OCI-LY1 (cell line): ENCODE measurements at regions not wholly inside any gene's neighbourhood (a gene's known extent, or its start where the extent isn't known, plus 50 kb on each side); places are given as distances from the start of the nearest gene placed in this dataset.

Source experiments
- H2AFZ ChIP-seq: fragments of 200-600 bp; sonication (generic), shearing (Covaris generic); 2 replicates; pipeline ENCODE4 v1.6.0; 2014; ENCODE audit warnings: antibody characterized with exemption, mild to moderate bottlenecking, low read length
- H3F3A ChIP-seq: fragments of 200-600 bp; sonication (generic), shearing (Covaris generic); 2 replicates; pipeline ENCODE4 v1.6.0; 2014; ENCODE audit warnings: mild to moderate bottlenecking, antibody characterized with exemption, low read length, moderate library complexity; ENCODE audit not compliant: insufficient read depth
- H3K27ac ChIP-seq: fragments of 200-600 bp; sonication (generic); 2 replicates; pipeline ENCODE4 v1.5.1; 2014; ENCODE audit warnings: low read length, mixed run types, mild to moderate bottlenecking, low read depth; ENCODE audit not compliant: poor library complexity, severe bottlenecking
- H3K27me3 ChIP-seq: fragments of 200-600 bp; sonication (generic); 2 replicates; pipeline ENCODE4 v1.6.0; 2014; ENCODE audit warnings: antibody characterized with exemption, mild to moderate bottlenecking, low read length, moderate library complexity; ENCODE audit not compliant: insufficient read depth
- H3K36me3 ChIP-seq: fragments of 200-600 bp; sonication (generic); 2 replicates; pipeline ENCODE4 v1.6.1; 2014; ENCODE audit warnings: mild to moderate bottlenecking, antibody characterized with exemption, low read length, moderate library complexity, mixed read lengths; ENCODE audit not compliant: insufficient read depth
- H3K4me1 ChIP-seq: fragments of 200-600 bp; sonication (generic); 2 replicates; pipeline ENCODE4 v1.5.1; 2014; ENCODE audit warnings: mild to moderate bottlenecking, low read length, moderate library complexity; ENCODE audit not compliant: insufficient read depth, severe bottlenecking
- H3K4me2 ChIP-seq: fragments of 200-600 bp; sonication (generic), shearing (Covaris generic); 2 replicates; pipeline ENCODE4 v1.6.1; 2014; ENCODE audit warnings: low read length
- H3K4me3 ChIP-seq: fragments of 200-600 bp; sonication (generic); 2 replicates; pipeline ENCODE4 v1.5.1; 2014; ENCODE audit warnings: low read length, low read depth, mild to moderate bottlenecking, mixed read lengths; ENCODE audit not compliant: poor library complexity, severe bottlenecking
- H3K79me2 ChIP-seq: fragments of 200-600 bp; shearing (Covaris generic); 2 replicates; pipeline ENCODE4 v1.6.1; 2016; ENCODE audit warnings: mixed run types, low read length, mixed read lengths; ENCODE audit not compliant: insufficient read depth
- H3K9ac ChIP-seq: fragments of 200-600 bp; sonication (generic), shearing (Covaris generic); 2 replicates; pipeline ENCODE4 v1.6.1; 2014; ENCODE audit warnings: mild to moderate bottlenecking, low read length, mixed read lengths
- H3K9me2 ChIP-seq: fragments of 200-600 bp; sonication (generic), shearing (Covaris generic); 2 replicates; pipeline ENCODE4 v1.6.1; 2014; ENCODE audit warnings: low read depth, mild to moderate bottlenecking, low read length, mixed read lengths
- H3K9me3 ChIP-seq: fragments of 200-600 bp; shearing (Covaris generic); 2 replicates; pipeline ENCODE4 v1.6.1; 2014; ENCODE audit warnings: low read length, mixed read lengths
- H4K20me1 ChIP-seq: fragments of 200-600 bp; sonication (generic), shearing (Covaris generic); 2 replicates; pipeline ENCODE4 v1.6.0; 2016; ENCODE audit warnings: mild to moderate bottlenecking, low read length; ENCODE audit not compliant: insufficient read depth
- CTCF ChIP-seq: fragments of 200-600 bp; sonication (generic), shearing (Covaris generic); IDR thresholded peaks from 2 replicates; pipeline ENCODE4 v1.5.1; 2017; ENCODE audit warnings: mild to moderate bottlenecking, antibody characterized with exemption, low read length, moderate library complexity, mixed read lengths
- EZH2 ChIP-seq: fragments of 200-600 bp; sonication (generic), shearing (Covaris generic); IDR thresholded peaks from 2 replicates; pipeline ENCODE4 v1.8.0; 2017; ENCODE audit warnings: borderline replicate concordance, mixed run types, mild to moderate bottlenecking, antibody characterized with exemption, low read length, moderate library complexity, mixed read lengths

GRCh38 chr11:109508943-109509342, 87.0 kb downstream of the C11orf87 start:
- Histone ChIP-seq H3F3A (no peaks in the 10 kb centered on the region), H3K9me3 (no peaks in the 10 kb centered on the region), H3K4me1 (no peaks in the 10 kb centered on the region), H4K20me1 (no peaks in the 10 kb centered on the region), H2AFZ (no peak overlapping the region), H3K9ac (no peak overlapping the region), H3K36me3 (no peaks in the 10 kb centered on the region), H3K4me2 (no peak overlapping the region), H3K79me2 (no peaks in the 10 kb centered on the region), H3K27ac (no peak overlapping the region), H3K27me3 (no peaks in the 10 kb centered on the region), H3K9me2 (no peaks in the 10 kb centered on the region), H3K4me3 (no peak overlapping the region)
- TF ChIP-seq CTCF (no peak), EZH2 (no peak)

- Histone ChIP-seq H3K4me3 (no peak overlapping the region), H3K27me3 (no peaks in the 10 kb centered on the region), H3K27ac (no peak overlapping the region), H3K4me1 (no peaks in the 10 kb centered on the region), H3K9ac (no peak overlapping the region), H3K4me2 (no peak overlapping the region), H3K9me3 (no peaks in the 10 kb centered on the region), H3K79me2 (no peaks in the 10 kb centered on the region), H2AFZ (no peak overlapping the region), H3K9me2 (no peaks in the 10 kb centered on the region), H3F3A (no peaks in the 10 kb centered on the region), H4K20me1 (no peaks in the 10 kb centered on the region), H3K36me3 (no peaks in the 10 kb centered on the region)
- no peak for TF ChIP-seq CTCF
- TF ChIP-seq EZH2 = no peak
Observed at GRCh38 chr11:109510316-109510715, 88.3 kb downstream of the C11orf87 start.

- H3F3A ChIP-seq = no peaks in the 10 kb centered on the region
- no peaks in the 10 kb centered on the region for H3K79me2 ChIP-seq
- H3K9ac ChIP-seq = no peak overlapping the region
- no peaks in the 10 kb centered on the region for H3K4me1 ChIP-seq
- no peaks in the 10 kb centered on the region for H3K36me3 ChIP-seq
- H3K9me2 ChIP-seq = no peaks in the 10 kb centered on the region
- TF ChIP-seq EZH2 = no peak
- H3K4me2 ChIP-seq = no peak overlapping the region
- no peak overlapping the region for H3K4me3 ChIP-seq
- H3K27me3 ChIP-seq = no peaks in the 10 kb centered on the region
- no peak overlapping the region for H3K27ac ChIP-seq
- no peaks in the 10 kb centered on the region for H3K9me3 ChIP-seq
- H4K20me1 ChIP-seq = no peaks in the 10 kb centered on the region
- no peak overlapping the region for H2AFZ ChIP-seq
Observed at GRCh38 chr11:109511598-109511997, 89.6 kb downstream of the C11orf87 start.

- no peak overlapping the region for H3K4me3 ChIP-seq
- H3K9me3 ChIP-seq = no peaks in the 10 kb centered on the region
- H3K27me3 ChIP-seq = no peaks in the 10 kb centered on the region
- no peak for TF ChIP-seq CTCF
- no peak for TF ChIP-seq EZH2
- no peak overlapping the region for H3K27ac ChIP-seq
- H3K4me2 ChIP-seq = no peak overlapping the region
- H3K9ac ChIP-seq = no peak overlapping the region
- no peaks in the 10 kb centered on the region for H3F3A ChIP-seq
- no peak overlapping the region for H2AFZ ChIP-seq
- no peaks in the 10 kb centered on the region for H4K20me1 ChIP-seq
- H3K4me1 ChIP-seq = no peaks in the 10 kb centered on the region
- no peaks in the 10 kb centered on the region for H3K9me2 ChIP-seq
- no peaks in the 10 kb centered on the region for H3K36me3 ChIP-seq
- no peaks in the 10 kb centered on the region for H3K79me2 ChIP-seq
Observed at GRCh38 chr11:109512249-109512648, 90.3 kb downstream of the C11orf87 start.
